ENCODE measurements at regions not wholly inside any gene's neighbourhood (a gene's known extent, or its start where the extent isn't known, plus 50 kb on each side); places are given as distances from the start of the nearest gene placed in this dataset.

DNA sequence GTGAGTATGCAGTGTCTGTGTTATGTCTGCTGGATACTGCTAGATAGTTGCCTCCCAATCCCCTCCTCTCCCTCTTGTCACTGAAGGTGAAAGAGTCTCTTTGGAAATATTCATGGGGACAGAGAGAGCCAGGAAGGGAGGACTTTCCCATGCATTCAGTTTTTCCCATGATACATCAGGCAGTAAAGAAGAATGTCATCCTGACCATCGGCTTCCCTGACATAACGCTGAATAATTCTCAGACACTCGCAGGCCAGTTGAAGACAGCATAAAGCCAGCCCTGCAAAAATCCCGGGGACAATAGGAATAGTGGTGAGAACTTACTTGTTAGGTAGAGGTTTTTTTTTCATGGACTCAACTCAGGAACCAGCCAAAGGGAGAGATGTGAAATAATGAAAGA is 58.1 kb downstream of the KLF4 start:
- H2AK5ac ChIP-seq (ENCODE audit: low read length) = no peak overlapping the region
- no peak overlapping the region for H3K9ac ChIP-seq (ENCODE audit: low read length)
- no peak overlapping the region for H2AFZ ChIP-seq (ENCODE audit: insufficient read depth, low read length, poor library complexity)
- H3K14ac ChIP-seq (ENCODE audit: low read length) = no peak overlapping the region
- H3K18ac ChIP-seq (ENCODE audit: low read length) = no peak overlapping the region
- no peak overlapping the region for H3K4ac ChIP-seq (ENCODE audit: low read depth, low read length)
- no CpG with 5 or more reads among the region's 4 CpGs for WGBS (ENCODE audit: extremely low coverage, insufficient coverage, insufficient read length)
- no peak overlapping the region for H2BK12ac ChIP-seq (ENCODE audit: low read length)
- no peaks in the 10 kb centered on the region for H3K4me1 ChIP-seq (ENCODE audit: control insufficient read depth in 1 of 2, insufficient read depth in 2 of 2, low read length in 2 of 2)
- no peak overlapping the region for H4K12ac ChIP-seq (ENCODE audit: low read depth, low read length)
- H3K27me3 ChIP-seq (ENCODE audit: insufficient read depth, low read length) = no peaks in the 10 kb centered on the region
- H3K4me3 ChIP-seq (ENCODE audit: low read depth, low read length) = no peak overlapping the region
- H3K79me1 ChIP-seq (ENCODE audit: low read length) = no peaks in the 10 kb centered on the region
- H3K79me2 ChIP-seq (ENCODE audit: control insufficient read depth, insufficient read depth, low read length, poor library complexity) = no peaks in the 10 kb centered on the region
- no peaks in the 10 kb centered on the region for H3K36me3 ChIP-seq (ENCODE audit: control insufficient read depth in 1 of 2, insufficient read depth in 2 of 2, low read length in 2 of 2)
- H4K91ac ChIP-seq (ENCODE audit: low read depth, low read length) = no peak overlapping the region
- H2BK120ac ChIP-seq (ENCODE audit: insufficient read depth, low read length, poor library complexity) = no peak overlapping the region
- no peak overlapping the region for H3K4me2 ChIP-seq (ENCODE audit: low read length)
- H4K8ac ChIP-seq (ENCODE audit: low read depth, low read length) = no peak overlapping the region
- peak; percentile 69 to 74 for DNase-seq
- no peak overlapping the region for H2BK5ac ChIP-seq (ENCODE audit: low read depth, low read length, poor library complexity)
- no peak overlapping the region for H3K27ac ChIP-seq (ENCODE audit: low read depth, low read length)
- no peaks in the 10 kb centered on the region for H3K9me3 ChIP-seq (ENCODE audit: insufficient read depth, low read depth, low read length)
- H3K23ac ChIP-seq (ENCODE audit: low read length) = no peak overlapping the region

DNA sequence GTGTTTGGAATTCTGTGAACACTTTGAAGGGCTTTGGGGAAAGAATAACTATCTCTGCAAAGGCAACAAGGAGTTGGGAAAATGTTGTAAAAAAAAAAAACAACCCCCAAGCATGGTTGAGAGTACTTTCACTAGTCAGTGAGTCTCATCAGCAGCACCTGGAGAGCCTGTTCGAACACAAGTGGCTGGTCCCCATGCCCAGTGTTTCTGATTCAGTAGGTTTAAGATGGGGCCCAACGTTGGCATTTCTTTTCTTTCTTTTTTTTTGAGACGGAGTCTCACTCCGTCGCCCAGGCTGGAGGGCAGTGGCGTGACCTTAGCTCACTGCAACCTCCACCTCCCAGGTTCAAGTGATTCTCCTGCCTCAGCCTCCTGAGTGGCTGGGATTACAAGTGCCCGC is 59.5 kb downstream of the KLF4 start:
- H3K9ac ChIP-seq (ENCODE audit: low read length) = no peak overlapping the region
- H2BK120ac ChIP-seq (ENCODE audit: insufficient read depth, low read length, poor library complexity) = no peak overlapping the region

DNA sequence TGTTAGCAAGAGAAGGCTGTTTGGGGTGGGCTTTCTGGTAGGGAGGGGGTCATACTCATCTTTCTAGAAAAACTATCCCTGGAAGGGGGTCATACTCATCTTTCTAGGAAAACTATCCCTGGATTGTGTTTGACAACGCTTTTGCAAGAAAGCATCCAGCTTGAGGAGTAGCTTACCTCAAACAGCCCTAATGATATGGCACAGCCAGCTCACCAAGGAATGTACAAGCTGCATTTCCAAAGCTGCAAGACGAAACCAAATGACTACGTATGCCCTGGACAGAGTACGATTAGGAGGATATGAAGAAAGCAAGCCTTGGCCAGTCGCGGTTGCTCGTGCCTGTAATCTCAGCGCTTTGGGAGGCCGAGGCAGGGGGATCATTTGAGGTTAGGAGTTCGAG is 63.4 kb downstream of the KLF4 start:
- no peak overlapping the region for H3K9ac ChIP-seq (ENCODE audit: low read length)
- H3K14ac ChIP-seq (ENCODE audit: low read length) = no peak overlapping the region
- no peaks in the 10 kb centered on the region for H3K27me3 ChIP-seq (ENCODE audit: insufficient read depth, low read length)
- H4K91ac ChIP-seq (ENCODE audit: low read depth, low read length) = no peak overlapping the region
- H3K79me2 ChIP-seq (ENCODE audit: control insufficient read depth, insufficient read depth, low read length, poor library complexity) = no peaks in the 10 kb centered on the region
- H3K27ac ChIP-seq (ENCODE audit: low read depth, low read length) = no peak overlapping the region
- H3K36me3 ChIP-seq (ENCODE audit: control insufficient read depth in 1 of 2, insufficient read depth in 2 of 2, low read length in 2 of 2) = no peaks in the 10 kb centered on the region
- no peak overlapping the region for H2BK5ac ChIP-seq (ENCODE audit: low read depth, low read length, poor library complexity)
- no peak overlapping the region for H3K23ac ChIP-seq (ENCODE audit: low read length)
- H2BK120ac ChIP-seq (ENCODE audit: insufficient read depth, low read length, poor library complexity) = no peak overlapping the region
- no peak overlapping the region for H4K8ac ChIP-seq (ENCODE audit: low read depth, low read length)
- H3K18ac ChIP-seq (ENCODE audit: low read length) = no peak overlapping the region
- no peak overlapping the region for H3K4me3 ChIP-seq (ENCODE audit: low read depth, low read length)
- H3K79me1 ChIP-seq (ENCODE audit: low read length) = peaks cover 6% of the 10 kb centered on the region
- no peak overlapping the region for H4K12ac ChIP-seq (ENCODE audit: low read depth, low read length)
- no peak overlapping the region for H3K4ac ChIP-seq (ENCODE audit: low read depth, low read length)
- WGBS (ENCODE audit: extremely low coverage, insufficient coverage, insufficient read length) = no CpG with 5 or more reads among the region's 10 CpGs
- peak; percentile 73 to 88 for DNase-seq
- peaks cover 0 to 4% of the 10 kb centered on the region in 2 experiments for H3K4me1 ChIP-seq (ENCODE audit: control insufficient read depth in 1 of 2, insufficient read depth in 2 of 2, low read length in 2 of 2)
- no peak overlapping the region for H2AK5ac ChIP-seq (ENCODE audit: low read length)
- no peak overlapping the region for H2AFZ ChIP-seq (ENCODE audit: insufficient read depth, low read length, poor library complexity)
- H3K4me2 ChIP-seq (ENCODE audit: low read length) = no peak overlapping the region
- H2BK12ac ChIP-seq (ENCODE audit: low read length) = no peak overlapping the region
- no peaks in the 10 kb centered on the region for H3K9me3 ChIP-seq (ENCODE audit: insufficient read depth, low read depth, low read length)

More for the DNA sequence above, 59.5 kb downstream of the KLF4 start:
- Histone ChIP-seq H2AK5ac (ENCODE audit: low read length) (no peak overlapping the region), H3K14ac (ENCODE audit: low read length) (no peak overlapping the region), H3K23ac (ENCODE audit: low read length) (no peak overlapping the region), H3K27me3 (ENCODE audit: insufficient read depth, low read length) (no peaks in the 10 kb centered on the region), H3K4me2 (ENCODE audit: low read length) (no peak overlapping the region), H2BK5ac (ENCODE audit: low read depth, low read length, poor library complexity) (no peak overlapping the region), H3K4ac (ENCODE audit: low read depth, low read length) (no peak overlapping the region), H4K12ac (ENCODE audit: low read depth, low read length) (no peak overlapping the region), H3K4me3 (ENCODE audit: low read depth, low read length) (no peak overlapping the region), H3K4me1 (ENCODE audit: control insufficient read depth in 1 of 2, insufficient read depth in 2 of 2, low read length in 2 of 2) (peaks cover 0 to 4% of the 10 kb centered on the region in 2 experiments), H4K8ac (ENCODE audit: low read depth, low read length) (no peak overlapping the region), H3K79me2 (ENCODE audit: control insufficient read depth, insufficient read depth, low read length, poor library complexity) (no peaks in the 10 kb centered on the region), H4K91ac (ENCODE audit: low read depth, low read length) (no peak overlapping the region), H3K79me1 (ENCODE audit: low read length) (peaks cover 3% of the 10 kb centered on the region), H3K27ac (ENCODE audit: low read depth, low read length) (no peak overlapping the region), H3K18ac (ENCODE audit: low read length) (no peak overlapping the region), H3K36me3 (ENCODE audit: control insufficient read depth in 1 of 2, insufficient read depth in 2 of 2, low read length in 2 of 2) (no peaks in the 10 kb centered on the region), H3K9me3 (ENCODE audit: insufficient read depth, low read depth, low read length) (no peaks in the 10 kb centered on the region), H2AFZ (ENCODE audit: insufficient read depth, low read length, poor library complexity) (no peak overlapping the region), H2BK12ac (ENCODE audit: low read length) (no peak overlapping the region)
- DNase-seq = no peak
- no CpG with 5 or more reads among the region's 7 CpGs for WGBS (ENCODE audit: extremely low coverage, insufficient coverage, insufficient read length)

DNA sequence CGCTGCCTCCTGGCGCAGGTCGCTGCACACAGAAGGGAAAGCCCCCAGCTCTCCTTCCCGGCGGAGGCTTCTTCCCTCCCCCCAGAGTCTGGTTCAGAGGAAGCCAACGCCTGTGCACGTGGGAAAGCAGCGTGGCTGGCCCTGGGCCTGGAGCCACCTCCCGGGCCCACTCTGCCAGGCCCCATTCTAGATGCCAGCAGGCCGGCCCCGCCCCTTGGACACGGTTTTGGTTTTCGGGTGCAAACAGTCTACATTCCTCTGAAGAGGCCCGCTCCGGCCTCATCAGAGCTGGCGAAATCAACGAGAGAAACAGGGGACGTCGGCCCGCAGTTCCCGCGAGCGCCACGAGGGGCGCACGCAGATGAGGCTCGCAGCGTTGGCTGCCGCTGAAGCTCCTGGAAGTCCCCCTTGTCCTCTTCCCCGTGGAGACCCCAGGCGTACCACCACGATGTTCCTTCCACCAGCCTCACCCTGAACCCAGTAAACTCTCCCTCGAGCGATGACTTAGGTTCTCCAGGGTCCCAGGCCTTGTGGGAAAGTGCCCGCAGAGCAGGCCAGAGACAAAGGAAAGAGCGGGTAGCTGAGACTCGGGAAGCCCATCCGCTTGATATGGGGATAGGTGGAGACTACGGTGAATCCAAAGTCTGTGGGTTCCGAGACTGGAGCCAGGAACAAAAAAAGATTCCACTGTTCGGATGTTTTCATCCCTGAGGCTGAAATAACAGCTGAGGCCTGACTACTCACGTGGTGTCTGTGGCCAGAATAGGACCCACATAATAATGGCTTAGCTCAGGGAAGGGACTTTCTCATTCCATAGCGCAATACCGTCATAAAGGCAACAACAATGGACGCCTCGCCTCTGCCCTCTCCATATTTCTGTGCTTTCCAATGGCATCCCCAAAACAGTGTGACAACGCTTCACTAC is 64.2 kb downstream of the KLF4 start:
- Histone ChIP-seq H2AFZ (ENCODE audit: insufficient read depth, low read length, poor library complexity) (peak overlapping the region; percentile 68), H3K4me1 (ENCODE audit: control insufficient read depth in 1 of 2, insufficient read depth in 2 of 2, low read length in 2 of 2) (peaks cover 0 to 4% of the 10 kb centered on the region in 2 experiments), H2BK12ac (ENCODE audit: low read length) (peak overlapping the region; percentile 12), H3K9me3 (ENCODE audit: insufficient read depth, low read depth, low read length) (peaks cover 2% of the 10 kb centered on the region), H3K4me2 (ENCODE audit: low read length) (peak overlapping the region; percentile 35), H3K27me3 (ENCODE audit: insufficient read depth, low read length) (no peaks in the 10 kb centered on the region), H4K8ac (ENCODE audit: low read depth, low read length) (peak overlapping the region; percentile 66), H3K23ac (ENCODE audit: low read length) (no peak overlapping the region), H2AK5ac (ENCODE audit: low read length) (no peak overlapping the region), H3K4ac (ENCODE audit: low read depth, low read length) (no peak overlapping the region), H4K91ac (ENCODE audit: low read depth, low read length) (peak overlapping the region; percentile 41), H3K36me3 (ENCODE audit: control insufficient read depth in 1 of 2, insufficient read depth in 2 of 2, low read length in 2 of 2) (no peaks in the 10 kb centered on the region), H3K18ac (ENCODE audit: low read length) (no peak overlapping the region), H2BK5ac (ENCODE audit: low read depth, low read length, poor library complexity) (peak overlapping the region; percentile 25), H2BK120ac (ENCODE audit: insufficient read depth, low read length, poor library complexity) (no peak overlapping the region), H3K79me2 (ENCODE audit: control insufficient read depth, insufficient read depth, low read length, poor library complexity) (no peaks in the 10 kb centered on the region), H3K79me1 (ENCODE audit: low read length) (peaks cover 6% of the 10 kb centered on the region), H3K9ac (ENCODE audit: low read length) (no peak overlapping the region), H4K12ac (ENCODE audit: low read depth, low read length) (no peak overlapping the region), H3K14ac (ENCODE audit: low read length) (peak overlapping the region; percentile 28), H3K27ac (ENCODE audit: low read depth, low read length) (no peak overlapping the region), H3K4me3 (ENCODE audit: low read depth, low read length) (no peak overlapping the region)
- peak; percentile 79 to 90 for DNase-seq
- no CpG with 5 or more reads among the region's 47 CpGs for WGBS (ENCODE audit: extremely low coverage, insufficient coverage, insufficient read length)

Measured in trophoblast cell (in vitro differentiated cells and primary cell).